NCI-H526 (cell line): ENCODE measurements at regions not wholly inside any gene's neighbourhood (a gene's known extent, or its start where the extent isn't known, plus 50 kb on each side); places are given as distances from the start of the nearest gene placed in this dataset.
"Not testable (repeated sequence)": the region's sequence is repeated elsewhere in the genome, so short reads cannot be mapped to it uniquely, and the experiment has no call there.

Experiments used
- DNase-seq, 2 experiments: peaks; one replicate each; lab custom pipeline; 2025; lab: John Stamatoyannopoulos, UW

GRCh38 chr2:147416099-147416498, 428.7 kb upstream of the ACVR2A start:
- DNase-seq: no peak

GRCh38 chr2:147414656-147415055, 430.2 kb upstream of the ACVR2A start:
- not testable (repeated sequence) for DNase-seq

GRCh38 chr2:147408357-147408756, 436.5 kb upstream of the ACVR2A start:
- no peak for DNase-seq

GRCh38 chr2:147405651-147406050, 439.2 kb upstream of the ACVR2A start:
- DNase-seq: no peak

GRCh38 chr2:147398996-147399395, 445.8 kb upstream of the ACVR2A start:
- no peak for DNase-seq

- DNase-seq: no peak
Measured at GRCh38 chr2:147398301-147398700, 446.5 kb upstream of the ACVR2A start.

- DNase-seq: no peak
Measured at GRCh38 chr2:147396890-147397289, 447.9 kb upstream of the ACVR2A start.

- no peak for DNase-seq
Measured at GRCh38 chr2:147394179-147394790, 450.5 kb upstream of the ACVR2A start.

GRCh38 chr2:147392180-147392579, 452.6 kb upstream of the ACVR2A start:
- no peak for DNase-seq

- DNase-seq: no peak
Measured at GRCh38 chr2:147390475-147390874, 454.4 kb upstream of the ACVR2A start.

GRCh38 chr2:147389218-147389617, 455.6 kb upstream of the ACVR2A start:
- DNase-seq: no peak

GRCh38 chr2:147388217-147388616, 456.6 kb upstream of the ACVR2A start:
- no peak for DNase-seq

GRCh38 chr2:147386284-147386683, 458.5 kb upstream of the ACVR2A start:
- DNase-seq: no peak

- no peak for DNase-seq
Measured at GRCh38 chr2:147385600-147385999, 459.2 kb upstream of the ACVR2A start.

GRCh38 chr2:147384659-147385058, 460.2 kb upstream of the ACVR2A start:
- DNase-seq: no peak

GRCh38 chr2:147382322-147382948, 462.4 kb upstream of the ACVR2A start:
- peak in 1 of 2 experiments; percentile 12 for DNase-seq

GRCh38 chr2:147378403-147378802, 466.4 kb upstream of the ACVR2A start:
- DNase-seq: no peak

- no peak for DNase-seq
Measured at GRCh38 chr2:147375073-147375472, 469.8 kb upstream of the ACVR2A start.

GRCh38 chr2:147374423-147374811, 470.4 kb upstream of the ACVR2A start:
- no peak for DNase-seq

- DNase-seq: no peak
Measured at GRCh38 chr2:147373800-147374422, 470.9 kb upstream of the ACVR2A start.

- no peak for DNase-seq
Measured at GRCh38 chr2:147368306-147368705, 476.5 kb upstream of the ACVR2A start.

GRCh38 chr2:147366279-147366678, 478.6 kb upstream of the ACVR2A start:
- DNase-seq: no peak

GRCh38 chr2:147365622-147366021, 479.2 kb upstream of the ACVR2A start:
- DNase-seq: no peak

GRCh38 chr2:147364597-147364996, 480.2 kb upstream of the ACVR2A start:
- DNase-seq: no peak
